Right atrium auricular region (tissue), 2 donors: ENCODE measurements at regions not wholly inside any gene's neighbourhood (a gene's known extent, or its start where the extent isn't known, plus 50 kb on each side); places are given as distances from the start of the nearest gene placed in this dataset.
"Not testable (repeated sequence)": the region's sequence is repeated elsewhere in the genome, so short reads cannot be mapped to it uniquely, and the experiment has no call there.

ENCODE experiments used
- DNase-seq: peaks from one replicate; pipeline ENCODE4 v3.0.0-alpha.2; 2019; ENCODE audit warnings: low spot score
- H3K27ac ChIP-seq, 2 donors: fragments of 200-600 bp; sonication (generic); 1 replicate in 1 of 2; 2 replicates in 1 of 2; pipeline ENCODE4 v1.5.1; 2016 to 2019
- H3K27me3 ChIP-seq, 2 donors: fragments of 200-600 bp; sonication (generic); one replicate each; pipeline versions ENCODE4 v1.5.1 to v1.6.0; 2017 to 2019
- H3K36me3 ChIP-seq: fragments of 200-600 bp; sonication (generic); one replicate; pipeline ENCODE4 v1.5.1; 2016
- H3K4me1 ChIP-seq, 2 donors: fragments of 200-600 bp; sonication (generic); one replicate each; pipeline versions ENCODE4 v1.5.1 to v1.6.0; 2017 to 2019
- H3K4me3 ChIP-seq, 2 donors: fragments of 200-600 bp; sonication (generic); 1 replicate in 1 of 2; 2 replicates in 1 of 2; pipeline ENCODE4 v1.5.1; 2017 to 2019; ENCODE audit warnings: mild to moderate bottlenecking in 1 of 2, moderate library complexity in 1 of 2
- H3K9me3 ChIP-seq, 2 donors: fragments of 200-600 bp; sonication (generic); one replicate each; pipeline ENCODE4 v1.5.1; 2019
- TF ChIP-seq, protein P1 (sequence below), 2 donors: fragments of 200-600 bp; sonication (generic); IDR thresholded peaks; one replicate each; pipeline ENCODE4 v1.5.1; 2019; ENCODE audit warnings: antibody characterized with exemption in 2 of 2

- TF ChIP-seq, protein P1, sequence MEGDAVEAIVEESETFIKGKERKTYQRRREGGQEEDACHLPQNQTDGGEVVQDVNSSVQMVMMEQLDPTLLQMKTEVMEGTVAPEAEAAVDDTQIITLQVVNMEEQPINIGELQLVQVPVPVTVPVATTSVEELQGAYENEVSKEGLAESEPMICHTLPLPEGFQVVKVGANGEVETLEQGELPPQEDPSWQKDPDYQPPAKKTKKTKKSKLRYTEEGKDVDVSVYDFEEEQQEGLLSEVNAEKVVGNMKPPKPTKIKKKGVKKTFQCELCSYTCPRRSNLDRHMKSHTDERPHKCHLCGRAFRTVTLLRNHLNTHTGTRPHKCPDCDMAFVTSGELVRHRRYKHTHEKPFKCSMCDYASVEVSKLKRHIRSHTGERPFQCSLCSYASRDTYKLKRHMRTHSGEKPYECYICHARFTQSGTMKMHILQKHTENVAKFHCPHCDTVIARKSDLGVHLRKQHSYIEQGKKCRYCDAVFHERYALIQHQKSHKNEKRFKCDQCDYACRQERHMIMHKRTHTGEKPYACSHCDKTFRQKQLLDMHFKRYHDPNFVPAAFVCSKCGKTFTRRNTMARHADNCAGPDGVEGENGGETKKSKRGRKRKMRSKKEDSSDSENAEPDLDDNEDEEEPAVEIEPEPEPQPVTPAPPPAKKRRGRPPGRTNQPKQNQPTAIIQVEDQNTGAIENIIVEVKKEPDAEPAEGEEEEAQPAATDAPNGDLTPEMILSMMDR (IDR thresholded peaks at IDR 0.05), result no peak
These were observed 155.6 kb downstream of the NUF2 start for GRCh38 chr1:163477276-163477830.

GRCh38 chr1:163498391-163499330 is 176.9 kb downstream of the NUF2 start:
- DNase-seq, H3K27ac ChIP-seq, H3K4me3 ChIP-seq, H3K27me3 ChIP-seq, H3K36me3 ChIP-seq, H3K4me1 ChIP-seq: not testable (repeated sequence)
- peaks cover 0 to 20% of the 10 kb centered on the region in 2 donors for H3K9me3 ChIP-seq

More at GRCh38 chr1:163477276-163477830, 155.6 kb downstream of the NUF2 start:
- no peaks in the 10 kb centered on the region for H3K36me3 ChIP-seq
- H3K9me3 ChIP-seq, result no peaks in the 10 kb centered on the region
- no peak overlapping the region for H3K4me3 ChIP-seq
- H3K27me3 ChIP-seq, result no peaks in the 10 kb centered on the region
- no peak for DNase-seq
- no peak overlapping the region for H3K27ac ChIP-seq
- H3K4me1 ChIP-seq, result no peaks in the 10 kb centered on the region

- Histone ChIP-seq H3K27me3 (no peaks in the 10 kb centered on the region), H3K4me1 (no peaks in the 10 kb centered on the region), H3K36me3 (no peaks in the 10 kb centered on the region), H3K4me3 (no peak overlapping the region), H3K9me3 (peaks cover 0 to 6% of the 10 kb centered on the region in 2 donors), H3K27ac (no peak overlapping the region)
- TF ChIP-seq, protein P1 (IDR thresholded peaks at IDR 0.05), result no peak
- DNase-seq, result no peak
These were observed 182.7 kb downstream of the NUF2 start for GRCh38 chr1:163504331-163504978.

DNA sequence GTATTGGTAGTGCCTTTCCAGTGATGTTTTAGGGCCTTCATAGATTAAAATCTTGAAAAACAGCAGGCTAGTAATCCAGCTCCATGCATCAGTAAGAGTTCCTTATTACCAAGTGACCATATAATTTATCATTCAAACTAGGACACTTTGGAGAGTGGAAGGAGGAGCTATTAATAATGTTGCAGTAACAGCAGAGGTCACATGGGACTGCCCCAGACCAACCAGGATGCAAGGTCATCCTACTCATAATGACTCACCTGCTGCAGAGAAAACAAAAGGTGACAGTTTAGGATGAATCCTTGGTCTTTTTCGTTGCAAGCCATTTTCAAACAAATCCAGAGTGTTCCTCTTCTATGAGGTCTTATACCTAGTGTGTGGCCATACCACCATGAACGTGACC is 187.4 kb downstream of the NUF2 start:
- Histone ChIP-seq H3K27ac (no peak overlapping the region), H3K27me3 (no peaks in the 10 kb centered on the region), H3K4me3 (no peak overlapping the region), H3K4me1 (no peaks in the 10 kb centered on the region), H3K9me3 (peaks cover 0 to 7% of the 10 kb centered on the region in 2 donors), H3K36me3 (no peaks in the 10 kb centered on the region)
- no peak for DNase-seq
- TF ChIP-seq, protein P1 (IDR thresholded peaks at IDR 0.05), result no peak

DNA sequence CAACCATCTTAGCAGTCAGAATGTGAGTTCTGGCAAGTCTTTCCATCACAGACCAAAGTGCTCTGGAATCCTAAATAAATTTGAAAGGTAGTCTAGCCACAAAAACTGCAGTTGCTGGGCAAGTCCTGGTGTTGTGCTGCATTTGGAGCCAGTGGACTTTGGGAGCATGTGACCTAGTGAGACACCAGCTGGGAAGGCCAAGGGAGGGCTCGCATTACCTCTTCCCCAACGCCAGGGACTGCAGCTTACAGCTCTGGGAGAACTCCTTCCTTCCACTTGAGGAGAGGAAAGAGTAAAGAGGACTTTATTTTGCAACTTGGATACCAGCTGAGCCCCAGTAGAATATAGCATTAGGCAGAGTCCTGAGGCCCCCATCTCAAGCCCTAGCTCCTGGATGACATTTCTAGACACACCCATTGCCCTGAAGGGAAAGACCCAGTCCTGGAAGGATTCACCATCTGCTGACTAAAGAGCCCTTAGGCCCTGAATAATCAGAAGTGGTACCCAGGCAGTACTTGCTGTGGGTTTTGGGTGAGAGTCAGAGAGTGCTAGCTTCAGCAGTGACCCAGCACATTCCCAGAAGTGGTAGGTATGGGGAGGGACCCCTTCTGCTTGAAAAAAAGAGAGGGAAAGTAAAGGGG is 190.7 kb downstream of the NUF2 start:
- Histone ChIP-seq H3K4me1 (no peaks in the 10 kb centered on the region), H3K4me3 (no peak overlapping the region), H3K9me3 (peaks cover 0 to 11% of the 10 kb centered on the region in 2 donors), H3K27ac (no peak overlapping the region), H3K36me3 (no peaks in the 10 kb centered on the region), H3K27me3 (no peaks in the 10 kb centered on the region)
- TF ChIP-seq, protein P1 (IDR thresholded peaks at IDR 0.05), result no peak
- DNase-seq, result no peak
